ENCODE measurements at regions not wholly inside any gene's neighbourhood (a gene's known extent, or its start where the extent isn't known, plus 50 kb on each side); places are given as distances from the start of the nearest gene placed in this dataset.
"Not testable (repeated sequence)": the region's sequence is repeated elsewhere in the genome, so short reads cannot be mapped to it uniquely, and the experiment has no call there.

GRCh38 chr14:61611880-61612630, 83.3 kb upstream of the HIF1A start:
- Histone ChIP-seq H3K4ac (ENCODE audit: low read depth, low read length) (no peak overlapping the region), H3K14ac (ENCODE audit: low read length) (peak overlapping the region; percentile 36), H3K4me2 (ENCODE audit: low read length) (no peak overlapping the region), H3K4me3 (ENCODE audit: low read depth, low read length) (no peak overlapping the region), H2BK12ac (ENCODE audit: low read length) (peak overlapping the region; percentile 74), H3K36me3 (ENCODE audit: control insufficient read depth in 1 of 2, insufficient read depth in 2 of 2, low read length in 2 of 2) (no peaks in the 10 kb centered on the region), H4K8ac (ENCODE audit: low read depth, low read length) (no peak overlapping the region), H2AK5ac (ENCODE audit: low read length) (peak overlapping the region; percentile 71), H4K12ac (ENCODE audit: low read depth, low read length) (no peak overlapping the region), H2AFZ (ENCODE audit: insufficient read depth, low read length, poor library complexity) (no peak overlapping the region), H3K4me1 (ENCODE audit: control insufficient read depth in 1 of 2, insufficient read depth in 2 of 2, low read length in 2 of 2) (peaks cover 21 to 40% of the 10 kb centered on the region in 2 experiments), H3K79me2 (ENCODE audit: control insufficient read depth, insufficient read depth, low read length, poor library complexity) (peaks cover 8% of the 10 kb centered on the region), H3K9me3 (ENCODE audit: insufficient read depth, low read depth, low read length) (peaks cover 1% of the 10 kb centered on the region), H3K18ac (ENCODE audit: low read length) (peak overlapping the region; percentile 28), H3K79me1 (ENCODE audit: low read length) (peaks cover 33% of the 10 kb centered on the region), H3K27me3 (ENCODE audit: insufficient read depth, low read length) (no peaks in the 10 kb centered on the region), H2BK120ac (ENCODE audit: insufficient read depth, low read length, poor library complexity) (peak overlapping the region; percentile 86), H3K23ac (ENCODE audit: low read length) (no peak overlapping the region), H2BK5ac (ENCODE audit: low read depth, low read length, poor library complexity) (peak overlapping the region; percentile 76), H4K91ac (ENCODE audit: low read depth, low read length) (peak overlapping the region; percentile 39), H3K9ac (ENCODE audit: low read length) (no peak overlapping the region), H3K27ac (ENCODE audit: low read depth, low read length) (peak overlapping the region; percentile 83)
- 100% methylated on average over 1 of the region's 2 CpGs for WGBS (ENCODE audit: extremely low coverage, insufficient coverage, insufficient read length)
- no peak for DNase-seq

GRCh38 chr14:61613006-61613405, 82.3 kb upstream of the HIF1A start:
- H3K4me3 ChIP-seq (ENCODE audit: low read depth, low read length); H3K23ac ChIP-seq (ENCODE audit: low read length); H2AFZ ChIP-seq (ENCODE audit: insufficient read depth, low read length, poor library complexity); H3K4ac ChIP-seq (ENCODE audit: low read depth, low read length); H2BK12ac ChIP-seq (ENCODE audit: low read length); H3K9me3 ChIP-seq (ENCODE audit: insufficient read depth, low read depth, low read length); H3K18ac ChIP-seq (ENCODE audit: low read length); H2BK5ac ChIP-seq (ENCODE audit: low read depth, low read length, poor library complexity); DNase-seq; H3K79me2 ChIP-seq (ENCODE audit: control insufficient read depth, insufficient read depth, low read length, poor library complexity); H3K36me3 ChIP-seq (ENCODE audit: control insufficient read depth in 1 of 2, insufficient read depth in 2 of 2, low read length in 2 of 2); H2BK120ac ChIP-seq (ENCODE audit: insufficient read depth, low read length, poor library complexity); H3K27me3 ChIP-seq (ENCODE audit: insufficient read depth, low read length); H4K8ac ChIP-seq (ENCODE audit: low read depth, low read length); H3K4me2 ChIP-seq (ENCODE audit: low read length); H4K91ac ChIP-seq (ENCODE audit: low read depth, low read length); H3K27ac ChIP-seq (ENCODE audit: low read depth, low read length); H4K12ac ChIP-seq (ENCODE audit: low read depth, low read length); H3K14ac ChIP-seq (ENCODE audit: low read length); H3K9ac ChIP-seq (ENCODE audit: low read length); H2AK5ac ChIP-seq (ENCODE audit: low read length): not testable (repeated sequence)
- WGBS (ENCODE audit: extremely low coverage, insufficient coverage, insufficient read length): no CpG with 5 or more reads among the region's 4 CpGs
- Histone ChIP-seq H3K79me1 (ENCODE audit: low read length) (peaks cover 28% of the 10 kb centered on the region), H3K4me1 (ENCODE audit: control insufficient read depth in 1 of 2, insufficient read depth in 2 of 2, low read length in 2 of 2) (peaks cover 15 to 32% of the 10 kb centered on the region in 2 experiments)

- no peak overlapping the region for H4K8ac ChIP-seq (ENCODE audit: low read depth, low read length)
- no peak overlapping the region for H2BK5ac ChIP-seq (ENCODE audit: low read depth, low read length, poor library complexity)
- H3K27me3 ChIP-seq (ENCODE audit: insufficient read depth, low read length): no peaks in the 10 kb centered on the region
- no peak overlapping the region for H3K23ac ChIP-seq (ENCODE audit: low read length)
- H3K9me3 ChIP-seq (ENCODE audit: insufficient read depth, low read depth, low read length): peaks cover 1% of the 10 kb centered on the region
- H2AFZ ChIP-seq (ENCODE audit: insufficient read depth, low read length, poor library complexity): no peak overlapping the region
- no peak overlapping the region for H3K9ac ChIP-seq (ENCODE audit: low read length)
- peak overlapping the region; percentile 79 for H4K91ac ChIP-seq (ENCODE audit: low read depth, low read length)
- H3K4me2 ChIP-seq (ENCODE audit: low read length): no peak overlapping the region
- H4K12ac ChIP-seq (ENCODE audit: low read depth, low read length): no peak overlapping the region
- H3K18ac ChIP-seq (ENCODE audit: low read length): peak overlapping the region; percentile 11
- no peaks in the 10 kb centered on the region for H3K36me3 ChIP-seq (ENCODE audit: control insufficient read depth in 1 of 2, insufficient read depth in 2 of 2, low read length in 2 of 2)
- H3K4ac ChIP-seq (ENCODE audit: low read depth, low read length): no peak overlapping the region
- peak overlapping the region; percentile 47 for H2BK120ac ChIP-seq (ENCODE audit: insufficient read depth, low read length, poor library complexity)
- no peak overlapping the region for H3K4me3 ChIP-seq (ENCODE audit: low read depth, low read length)
- peak overlapping the region; percentile 81 for H2AK5ac ChIP-seq (ENCODE audit: low read length)
- peaks cover 17% of the 10 kb centered on the region for H3K79me1 ChIP-seq (ENCODE audit: low read length)
- WGBS (ENCODE audit: extremely low coverage, insufficient coverage, insufficient read length): no CpG with 5 or more reads among the region's 13 CpGs
- H2BK12ac ChIP-seq (ENCODE audit: low read length): peak overlapping the region; percentile 81
- no peak for DNase-seq
- peaks cover 11 to 21% of the 10 kb centered on the region in 2 experiments for H3K4me1 ChIP-seq (ENCODE audit: control insufficient read depth in 1 of 2, insufficient read depth in 2 of 2, low read length in 2 of 2)
- no peak overlapping the region for H3K27ac ChIP-seq (ENCODE audit: low read depth, low read length)
- peak overlapping the region; percentile 29 for H3K14ac ChIP-seq (ENCODE audit: low read length)
- H3K79me2 ChIP-seq (ENCODE audit: control insufficient read depth, insufficient read depth, low read length, poor library complexity): peaks cover 2% of the 10 kb centered on the region
Measured at GRCh38 chr14:61614693-61615092, 80.6 kb upstream of the HIF1A start.

GRCh38 chr14:61615743-61616523, 79.4 kb upstream of the HIF1A start:
- Histone ChIP-seq H2BK12ac (ENCODE audit: low read length) (peak overlapping the region; percentile 48), H2AK5ac (ENCODE audit: low read length) (no peak overlapping the region), H3K18ac (ENCODE audit: low read length) (no peak overlapping the region), H3K79me1 (ENCODE audit: low read length) (peaks cover 11% of the 10 kb centered on the region), H3K23ac (ENCODE audit: low read length) (no peak overlapping the region), H3K27me3 (ENCODE audit: insufficient read depth, low read length) (no peaks in the 10 kb centered on the region), H3K4me1 (ENCODE audit: control insufficient read depth in 1 of 2, insufficient read depth in 2 of 2, low read length in 2 of 2) (peaks cover 8 to 18% of the 10 kb centered on the region in 2 experiments), H4K8ac (ENCODE audit: low read depth, low read length) (no peak overlapping the region), H3K9ac (ENCODE audit: low read length) (no peak overlapping the region), H3K79me2 (ENCODE audit: control insufficient read depth, insufficient read depth, low read length, poor library complexity) (peaks cover 2% of the 10 kb centered on the region), H4K12ac (ENCODE audit: low read depth, low read length) (no peak overlapping the region), H3K9me3 (ENCODE audit: insufficient read depth, low read depth, low read length) (peaks cover 1% of the 10 kb centered on the region), H3K27ac (ENCODE audit: low read depth, low read length) (peak overlapping the region; percentile 52), H3K4me2 (ENCODE audit: low read length) (no peak overlapping the region), H3K4ac (ENCODE audit: low read depth, low read length) (no peak overlapping the region), H3K4me3 (ENCODE audit: low read depth, low read length) (no peak overlapping the region), H2BK120ac (ENCODE audit: insufficient read depth, low read length, poor library complexity) (peak overlapping the region; percentile 74), H3K14ac (ENCODE audit: low read length) (peak overlapping the region; percentile 7), H3K36me3 (ENCODE audit: control insufficient read depth in 1 of 2, insufficient read depth in 2 of 2, low read length in 2 of 2) (no peaks in the 10 kb centered on the region), H4K91ac (ENCODE audit: low read depth, low read length) (peak overlapping the region; percentile 50), H2AFZ (ENCODE audit: insufficient read depth, low read length, poor library complexity) (no peak overlapping the region), H2BK5ac (ENCODE audit: low read depth, low read length, poor library complexity) (peak overlapping the region; percentile 25)
- DNase-seq: peak in 1 of 2 donors; percentile 51
- WGBS (ENCODE audit: extremely low coverage, insufficient coverage, insufficient read length): no CpG with 5 or more reads among the region's 11 CpGs
